Glutamatergic neuron (in vitro differentiated cells): ENCODE measurements at regions not wholly inside any gene's neighbourhood (a gene's known extent, or its start where the extent isn't known, plus 50 kb on each side); places are given as distances from the start of the nearest gene placed in this dataset.

Source experiments
- DNase-seq: peaks from one replicate; pipeline ENCODE4 v3.0.0; 2022
- H3K27ac Mint-ChIP-seq: one replicate; pipeline ENCODE4 v1.8.0; 2020; ENCODE audit warnings: mild to moderate bottlenecking, mixed read lengths, inconsistent platforms; ENCODE audit not compliant: unreplicated experiment
- H3K27me3 Mint-ChIP-seq: one replicate; pipeline ENCODE4 v1.8.0; 2020; ENCODE audit warnings: mild to moderate bottlenecking, moderate library complexity, mixed read lengths, inconsistent platforms; ENCODE audit not compliant: unreplicated experiment
- H3K36me3 Mint-ChIP-seq: one replicate; pipeline ENCODE4 v1.8.0; 2020; ENCODE audit warnings: mild to moderate bottlenecking, mixed read lengths, inconsistent platforms; ENCODE audit not compliant: unreplicated experiment
- H3K4me1 Mint-ChIP-seq: one replicate; pipeline ENCODE4 v1.8.0; 2020; ENCODE audit warnings: mild to moderate bottlenecking, low read depth, mixed read lengths, inconsistent platforms; ENCODE audit not compliant: unreplicated experiment
- H3K4me3 Mint-ChIP-seq: one replicate; pipeline ENCODE4 v1.8.0; 2020; ENCODE audit warnings: mild to moderate bottlenecking, mixed read lengths, inconsistent platforms; ENCODE audit not compliant: unreplicated experiment
- H3K9me3 Mint-ChIP-seq: one replicate; pipeline ENCODE4 v1.8.0; 2020; ENCODE audit warnings: mild to moderate bottlenecking, moderate library complexity, mixed read lengths, inconsistent platforms; ENCODE audit not compliant: unreplicated experiment
- CTCF ChIP-seq: fragments of 200-600 bp; sonication (generic); IDR thresholded peaks from one replicate; pipeline ENCODE4 v1.5.0; 2021; ENCODE audit not compliant: partially characterized antibody, unreplicated experiment

- Mint-ChIP-seq H3K4me1 (no peaks in the 10 kb centered on the region), H3K9me3 (no peaks in the 10 kb centered on the region), H3K36me3 (peaks cover 22% of the 10 kb centered on the region), H3K27ac (no peak overlapping the region), H3K4me3 (no peak overlapping the region), H3K27me3 (no peaks in the 10 kb centered on the region)
- no peak for DNase-seq
- no peak for TF ChIP-seq CTCF
Measured at GRCh38 chr7:41867639-41868280, 164.9 kb upstream of the INHBA start.

GRCh38 chr7:41862261-41862660 lies 159.4 kb upstream of the INHBA start:
- Mint-ChIP-seq H3K27ac (no peak overlapping the region), H3K4me3 (no peak overlapping the region), H3K4me1 (no peaks in the 10 kb centered on the region), H3K36me3 (peaks cover 22% of the 10 kb centered on the region), H3K27me3 (no peaks in the 10 kb centered on the region), H3K9me3 (no peaks in the 10 kb centered on the region)
- TF ChIP-seq CTCF = no peak
- no peak for DNase-seq

- Mint-ChIP-seq H3K4me1 (no peaks in the 10 kb centered on the region), H3K27ac (no peak overlapping the region), H3K36me3 (peaks cover 21% of the 10 kb centered on the region), H3K27me3 (no peaks in the 10 kb centered on the region), H3K9me3 (no peaks in the 10 kb centered on the region), H3K4me3 (no peak overlapping the region)
- no peak for DNase-seq
- no peak for TF ChIP-seq CTCF
Measured at GRCh38 chr7:41861642-41862041, 158.8 kb upstream of the INHBA start.

- no peaks in the 10 kb centered on the region for H3K36me3 Mint-ChIP-seq
- H3K27ac Mint-ChIP-seq = no peak overlapping the region
- no peaks in the 10 kb centered on the region for H3K9me3 Mint-ChIP-seq
- no peak for DNase-seq
- H3K4me1 Mint-ChIP-seq = no peaks in the 10 kb centered on the region
- H3K27me3 Mint-ChIP-seq = no peaks in the 10 kb centered on the region
- no peak overlapping the region for H3K4me3 Mint-ChIP-seq
- TF ChIP-seq CTCF = no peak
Measured at GRCh38 chr7:41858201-41858600, 155.3 kb upstream of the INHBA start.

GRCh38 chr7:41855798-41856197 lies 152.9 kb upstream of the INHBA start:
- no peak for DNase-seq
- no peak overlapping the region for H3K4me3 Mint-ChIP-seq
- no peak overlapping the region for H3K27ac Mint-ChIP-seq
- H3K4me1 Mint-ChIP-seq = no peaks in the 10 kb centered on the region
- TF ChIP-seq CTCF = no peak
- no peaks in the 10 kb centered on the region for H3K9me3 Mint-ChIP-seq
- H3K27me3 Mint-ChIP-seq = no peaks in the 10 kb centered on the region
- no peaks in the 10 kb centered on the region for H3K36me3 Mint-ChIP-seq
